ENCODE measurements at regions not wholly inside any gene's neighbourhood (a gene's known extent, or its start where the extent isn't known, plus 50 kb on each side); places are given as distances from the start of the nearest gene placed in this dataset.
"Not testable (repeated sequence)": the region's sequence is repeated elsewhere in the genome, so short reads cannot be mapped to it uniquely, and the experiment has no call there.

- not testable (repeated sequence) for TF ChIP-seq CTCF (conservative IDR thresholded peaks at IDR 0.05); ZFX (IDR thresholded peaks at IDR 0.05)
These were observed 69.0 kb upstream of the LRPAP1 start for GRCh38 chr4:3601108-3601690.

Measured in C4-2B (cell line).